HCT116 (cell line): ENCODE measurements at regions not wholly inside any gene's neighbourhood (a gene's known extent, or its start where the extent isn't known, plus 50 kb on each side); places are given as distances from the start of the nearest gene placed in this dataset.

Experiments
- CEBPB ChIP-seq: IDR thresholded peaks from 2 replicates; pipeline ENCODE4 v1.6.1; 2012; ENCODE audit warnings: low read depth
- CTCF ChIP-seq, 3 experiments: fragments of 200-600 bp in 1 of 3; sonication (generic) in 1 of 3; IDR thresholded peaks in 2 of 3; conservative IDR thresholded peaks in 1 of 3; 2 replicates each; pipeline ENCODE4 v1.5.1; 2012 to 2017; ENCODE audit warnings: low read depth in 2 of 3, low read length in 2 of 3, antibody characterized with exemption in 1 of 3, borderline replicate concordance in 1 of 3, control low read depth in 1 of 3, mild to moderate bottlenecking in 1 of 3, mixed read lengths in 1 of 3, mixed run types in 1 of 3, moderate library complexity in 1 of 3; ENCODE audit not compliant: insufficient read depth in 1 of 3
- ELF1 ChIP-seq: IDR thresholded peaks from 2 replicates; pipeline ENCODE4 v1.6.1; 2012; ENCODE audit warnings: low read depth, borderline replicate concordance
- EZH2 ChIP-seq: fragments of 200-600 bp; sonication (generic); IDR thresholded peaks from 2 replicates; pipeline ENCODE4 v1.6.1; 2017; ENCODE audit warnings: antibody characterized with exemption, mixed run types
- JUND ChIP-seq: IDR thresholded peaks from 2 replicates; pipeline ENCODE4 v1.6.1; 2012
- POLR2A ChIP-seq: IDR thresholded peaks from 2 replicates; pipeline ENCODE4 v1.7.0; 2011; ENCODE audit warnings: borderline replicate concordance; ENCODE audit not compliant: insufficient read depth, insufficient read length; ENCODE audit errors: extremely low read depth
- POLR2AphosphoS5 ChIP-seq: IDR thresholded peaks from 2 replicates; pipeline ENCODE4 v1.6.1; 2011; ENCODE audit warnings: mild to moderate bottlenecking, low read depth, low read length, moderate library complexity
- RAD21 ChIP-seq: IDR thresholded peaks from 2 replicates; pipeline ENCODE4 v1.6.1; 2012; ENCODE audit warnings: low read depth, mild to moderate bottlenecking
- REST ChIP-seq: IDR thresholded peaks from 2 replicates; pipeline ENCODE4 v1.6.1; 2012; ENCODE audit warnings: low read depth
- SIN3A ChIP-seq: IDR thresholded peaks from 2 replicates; pipeline ENCODE4 v1.6.1; 2012; ENCODE audit warnings: low read depth

- TF ChIP-seq CTCF (IDR thresholded peaks at IDR 0.05 in 2 of 3, conservative IDR thresholded peaks at IDR 0.05 in 1 of 3; ENCODE audit: borderline replicate concordance in 1 of 3, insufficient read depth in 1 of 3, low read depth in 2 of 3, low read length in 2 of 3): no peak
- TF ChIP-seq POLR2A: no peak
- TF ChIP-seq REST: no peak
- no peak for TF ChIP-seq RAD21
- no peak for TF ChIP-seq ELF1
- no peak for TF ChIP-seq POLR2AphosphoS5
- TF ChIP-seq JUND: no peak
- no peak for TF ChIP-seq EZH2
- no peak for TF ChIP-seq SIN3A
- TF ChIP-seq CEBPB: no peak
Measured at GRCh38 chr6:71033890-71034289, 77.0 kb upstream of the B3GAT2 start.
